DMS153 (cell line): ENCODE measurements at regions not wholly inside any gene's neighbourhood (a gene's known extent, or its start where the extent isn't known, plus 50 kb on each side); places are given as distances from the start of the nearest gene placed in this dataset.

Experiments used
- DNase-seq: peaks from one replicate; lab custom pipeline; 2025; lab: John Stamatoyannopoulos, UW

GRCh38 chr4:124219389-124219788 is 493.1 kb downstream of the ANKRD50 start:
- no peak for DNase-seq

- no peak for DNase-seq
These were observed 488.3 kb downstream of the ANKRD50 start for GRCh38 chr4:124224256-124224655.

GRCh38 chr4:124227981-124228380 is 484.6 kb downstream of the ANKRD50 start:
- DNase-seq: no peak

GRCh38 chr4:124230268-124230667 is 482.3 kb downstream of the ANKRD50 start:
- DNase-seq: no peak

- no peak for DNase-seq
These were observed 477.8 kb downstream of the ANKRD50 start for GRCh38 chr4:124234771-124235170.

GRCh38 chr4:124243671-124244366 is 468.7 kb downstream of the ANKRD50 start:
- no peak for DNase-seq

GRCh38 chr4:124253080-124253479 is 459.5 kb downstream of the ANKRD50 start:
- DNase-seq: peak; percentile 96

GRCh38 chr4:124262211-124263179 is 450.0 kb downstream of the ANKRD50 start:
- DNase-seq: peak; percentile 61

GRCh38 chr4:124265701-124266100 is 446.8 kb downstream of the ANKRD50 start:
- no peak for DNase-seq

- no peak for DNase-seq
These were observed 445.8 kb downstream of the ANKRD50 start for GRCh38 chr4:124266721-124267120.

GRCh38 chr4:124276461-124276860 is 436.1 kb downstream of the ANKRD50 start:
- DNase-seq: no peak

GRCh38 chr4:124277691-124278090 is 434.8 kb downstream of the ANKRD50 start:
- no peak for DNase-seq

GRCh38 chr4:124278477-124278876 is 434.1 kb downstream of the ANKRD50 start:
- no peak for DNase-seq

- peak; percentile 86 for DNase-seq
These were observed 432.8 kb downstream of the ANKRD50 start for GRCh38 chr4:124279741-124280140.

GRCh38 chr4:124282301-124282898 is 430.1 kb downstream of the ANKRD50 start:
- DNase-seq: peak; percentile 44

GRCh38 chr4:124288706-124289486 is 423.6 kb downstream of the ANKRD50 start:
- no peak for DNase-seq

GRCh38 chr4:124290678-124291077 is 421.9 kb downstream of the ANKRD50 start:
- no peak for DNase-seq

- no peak for DNase-seq
These were observed 417.1 kb downstream of the ANKRD50 start for GRCh38 chr4:124295413-124295812.

- no peak for DNase-seq
These were observed 407.6 kb downstream of the ANKRD50 start for GRCh38 chr4:124304941-124305340.

GRCh38 chr4:124306352-124306751 is 406.2 kb downstream of the ANKRD50 start:
- no peak for DNase-seq

GRCh38 chr4:124307143-124307542 is 405.4 kb downstream of the ANKRD50 start:
- DNase-seq: no peak

- peak; percentile 34 for DNase-seq
These were observed 394.2 kb downstream of the ANKRD50 start for GRCh38 chr4:124318292-124318691.
